Neural cell (in vitro differentiated cells): ENCODE measurements at regions not wholly inside any gene's neighbourhood (a gene's known extent, or its start where the extent isn't known, plus 50 kb on each side); places are given as distances from the start of the nearest gene placed in this dataset.

Experiments used
- EP300 ChIP-seq: fragments of 450-650 bp; conservative IDR thresholded peaks from 2 replicates; pipeline ENCODE4 v1.6.1; 2014; ENCODE audit warnings: antibody characterized with exemption, mild to moderate bottlenecking, moderate library complexity; ENCODE audit not compliant: poor library complexity, severe bottlenecking
- EZH2 ChIP-seq: fragments of 200-600, 300-800 bp; shearing (Covaris generic), sonication (generic); IDR thresholded peaks from 2 replicates; pipeline ENCODE4 v1.6.1; 2014; ENCODE audit warnings: antibody characterized with exemption, low read length, borderline replicate concordance, mild to moderate bottlenecking; ENCODE audit not compliant: insufficient read depth, poor library complexity, severe bottlenecking
- MXI1 ChIP-seq: fragments of 450-650 bp; conservative IDR thresholded peaks from 2 replicates; pipeline ENCODE4 v1.6.1; 2014; ENCODE audit warnings: antibody characterized with exemption, mild to moderate bottlenecking; ENCODE audit not compliant: poor library complexity, severe bottlenecking
- POLR2AphosphoS5 ChIP-seq: IDR thresholded peaks from 2 replicates; pipeline ENCODE4 v1.6.1; 2012
- REST ChIP-seq: IDR thresholded peaks from 2 replicates; pipeline ENCODE4 v1.6.1; 2012; ENCODE audit warnings: borderline replicate concordance
- SMC3 ChIP-seq: fragments of 450-650 bp; conservative IDR thresholded peaks from 2 replicates; pipeline ENCODE4 v1.6.1; 2014; ENCODE audit warnings: antibody characterized with exemption, mild to moderate bottlenecking, moderate library complexity; ENCODE audit not compliant: poor library complexity
- TAF1 ChIP-seq: IDR thresholded peaks from 2 replicates; pipeline ENCODE4 v1.6.1; 2012; ENCODE audit warnings: low read depth
- TF ChIP-seq, protein P1 (sequence below): fragments of 450-650 bp; IDR thresholded peaks from 2 replicates; pipeline ENCODE4 v1.5.1; 2014; ENCODE audit warnings: antibody characterized with exemption, mild to moderate bottlenecking, moderate library complexity; ENCODE audit not compliant: poor library complexity, severe bottlenecking

DNA sequence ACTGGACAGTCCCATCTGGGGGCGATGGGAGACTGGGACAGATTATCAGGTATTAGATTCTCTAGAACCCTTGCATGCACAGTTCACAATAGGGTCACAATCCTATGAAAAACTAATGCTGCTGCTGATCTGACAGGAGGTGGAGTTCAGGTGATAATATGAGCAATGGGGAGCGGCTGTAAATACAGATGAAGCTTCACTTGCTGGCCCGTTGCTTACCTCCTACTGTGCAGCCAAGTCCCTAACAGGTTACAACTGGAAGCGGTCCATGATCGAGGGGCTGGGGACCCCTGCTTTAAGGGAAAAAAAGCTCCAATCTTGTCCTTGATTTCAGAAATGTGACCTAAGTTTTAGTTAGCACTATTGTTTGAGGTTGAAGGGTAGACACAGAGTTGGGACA is 175.2 kb downstream of the ZNF330 start:
- TF ChIP-seq TAF1 (no peak), REST (no peak), EZH2 (no peak), POLR2AphosphoS5 (no peak), MXI1 (no peak), EP300 (no peak), SMC3 (no peak)
- TF ChIP-seq, protein P1, sequence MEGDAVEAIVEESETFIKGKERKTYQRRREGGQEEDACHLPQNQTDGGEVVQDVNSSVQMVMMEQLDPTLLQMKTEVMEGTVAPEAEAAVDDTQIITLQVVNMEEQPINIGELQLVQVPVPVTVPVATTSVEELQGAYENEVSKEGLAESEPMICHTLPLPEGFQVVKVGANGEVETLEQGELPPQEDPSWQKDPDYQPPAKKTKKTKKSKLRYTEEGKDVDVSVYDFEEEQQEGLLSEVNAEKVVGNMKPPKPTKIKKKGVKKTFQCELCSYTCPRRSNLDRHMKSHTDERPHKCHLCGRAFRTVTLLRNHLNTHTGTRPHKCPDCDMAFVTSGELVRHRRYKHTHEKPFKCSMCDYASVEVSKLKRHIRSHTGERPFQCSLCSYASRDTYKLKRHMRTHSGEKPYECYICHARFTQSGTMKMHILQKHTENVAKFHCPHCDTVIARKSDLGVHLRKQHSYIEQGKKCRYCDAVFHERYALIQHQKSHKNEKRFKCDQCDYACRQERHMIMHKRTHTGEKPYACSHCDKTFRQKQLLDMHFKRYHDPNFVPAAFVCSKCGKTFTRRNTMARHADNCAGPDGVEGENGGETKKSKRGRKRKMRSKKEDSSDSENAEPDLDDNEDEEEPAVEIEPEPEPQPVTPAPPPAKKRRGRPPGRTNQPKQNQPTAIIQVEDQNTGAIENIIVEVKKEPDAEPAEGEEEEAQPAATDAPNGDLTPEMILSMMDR = no peak
